Loucy (cell line): ENCODE measurements at regions not wholly inside any gene's neighbourhood (a gene's known extent, or its start where the extent isn't known, plus 50 kb on each side); places are given as distances from the start of the nearest gene placed in this dataset.

Experiments
- H2AFZ ChIP-seq: fragments of 200-600 bp; sonication (generic); 2 replicates; pipeline ENCODE4 v1.6.0; 2016; ENCODE audit warnings: antibody characterized with exemption, mild to moderate bottlenecking, low read length, moderate library complexity
- H3F3A ChIP-seq: fragments of 200-600 bp; 2 replicates; pipeline ENCODE4 v1.6.0; 2016; ENCODE audit warnings: antibody characterized with exemption, low read depth, mild to moderate bottlenecking
- H3K27me3 ChIP-seq: fragments of 200-600 bp; sonication (generic); 2 replicates; pipeline ENCODE4 v1.6.1; 2014; ENCODE audit warnings: low read length, mild to moderate bottlenecking; ENCODE audit not compliant: insufficient read depth, poor library complexity, severe bottlenecking
- H3K36me3 ChIP-seq: fragments of 200-600 bp; sonication (generic); 2 replicates; pipeline ENCODE4 v1.6.1; 2016; ENCODE audit warnings: low read length; ENCODE audit not compliant: insufficient read depth
- H3K4me1 ChIP-seq: fragments of 200-600 bp; sonication (generic); 2 replicates; pipeline ENCODE4 v1.5.1; 2014; ENCODE audit warnings: low read length, mild to moderate bottlenecking; ENCODE audit not compliant: insufficient read depth, poor library complexity, severe bottlenecking
- H3K4me2 ChIP-seq: fragments of 200-600 bp; sonication (generic); 2 replicates; pipeline ENCODE4 v1.6.0; 2014; ENCODE audit warnings: antibody characterized with exemption, low read length, low read depth, mild to moderate bottlenecking; ENCODE audit not compliant: poor library complexity, severe bottlenecking
- H3K4me3 ChIP-seq: fragments of 200-600 bp; sonication (generic); 2 replicates; pipeline ENCODE4 v1.5.1; 2014; ENCODE audit warnings: low read length, mild to moderate bottlenecking, mixed read lengths; ENCODE audit not compliant: poor library complexity, severe bottlenecking
- H3K79me2 ChIP-seq: fragments of 200-600 bp; sonication (generic); 2 replicates; pipeline ENCODE4 v1.6.1; 2014; ENCODE audit warnings: low read length; ENCODE audit not compliant: insufficient read depth
- H3K9ac ChIP-seq: fragments of 200-600 bp; sonication (generic); 2 replicates; pipeline ENCODE4 v1.6.0; 2014; ENCODE audit warnings: mild to moderate bottlenecking, low read depth, low read length, moderate library complexity; ENCODE audit not compliant: poor library complexity, severe bottlenecking
- H3K9me2 ChIP-seq: fragments of 200-600 bp; sonication (generic); replicated peaks from 2 replicates; pipeline ENCODE4 v1.6.1; 2016; ENCODE audit warnings: low read depth, low read length, mixed read lengths
- H3K9me3 ChIP-seq: fragments of 200-600 bp; sonication (generic); 2 replicates; pipeline ENCODE4 v1.6.1; 2014; ENCODE audit warnings: mild to moderate bottlenecking, antibody characterized with exemption, low read length, low read depth; ENCODE audit not compliant: insufficient read depth
- H4K20me1 ChIP-seq: fragments of 200-600 bp; sonication (generic); 2 replicates; pipeline ENCODE4 v1.6.0; 2014; ENCODE audit warnings: antibody characterized with exemption, low read length, mild to moderate bottlenecking; ENCODE audit not compliant: insufficient read depth, poor library complexity, severe bottlenecking
- CTCF ChIP-seq: fragments of 200-600 bp; sonication (generic); conservative IDR thresholded peaks from 2 replicates; pipeline ENCODE4 v1.5.1; 2014; ENCODE audit warnings: mild to moderate bottlenecking, antibody characterized with exemption, low read length
- EZH2phosphoT487 ChIP-seq: fragments of 200-600 bp; IDR thresholded peaks from 2 replicates; pipeline ENCODE4 v1.6.1; 2018; ENCODE audit warnings: antibody characterized with exemption, mild to moderate bottlenecking, moderate library complexity, borderline replicate concordance

- no peaks in the 10 kb centered on the region for H3K9me3 ChIP-seq
These were observed 58.1 kb upstream of the RMST start for GRCh38 chr12:97404543-97404942.

GRCh38 chr12:97408363-97408762 is 54.2 kb upstream of the RMST start:
- no peaks in the 10 kb centered on the region for H3F3A ChIP-seq
- no peak for TF ChIP-seq EZH2phosphoT487
- TF ChIP-seq CTCF, result no peak
- H3K36me3 ChIP-seq, result no peaks in the 10 kb centered on the region
- no peaks in the 10 kb centered on the region for H3K27me3 ChIP-seq
- H3K79me2 ChIP-seq, result no peaks in the 10 kb centered on the region
- H3K9me3 ChIP-seq, result no peaks in the 10 kb centered on the region
- H3K4me2 ChIP-seq, result no peak overlapping the region
- H4K20me1 ChIP-seq, result no peaks in the 10 kb centered on the region
- H3K4me1 ChIP-seq, result no peaks in the 10 kb centered on the region
- H2AFZ ChIP-seq, result no peak overlapping the region
- no peak overlapping the region for H3K4me3 ChIP-seq
- H3K9ac ChIP-seq, result no peak overlapping the region
- no peaks in the 10 kb centered on the region for H3K9me2 ChIP-seq

More at GRCh38 chr12:97404543-97404942, 58.1 kb upstream of the RMST start:
- TF ChIP-seq EZH2phosphoT487 (no peak), CTCF (peak; percentile 77)
- H3K9ac ChIP-seq, result no peak overlapping the region
- H3K27me3 ChIP-seq, result no peaks in the 10 kb centered on the region
- 0 out of 2 replicates have a peak overlapping the region, but pooled peaks have one; percentile 13 for H2AFZ ChIP-seq
- no peaks in the 10 kb centered on the region for H3K36me3 ChIP-seq
- no peaks in the 10 kb centered on the region for H3K4me1 ChIP-seq
- no peaks in the 10 kb centered on the region for H4K20me1 ChIP-seq
- H3K79me2 ChIP-seq, result no peaks in the 10 kb centered on the region
- no peaks in the 10 kb centered on the region for H3K9me2 ChIP-seq
- no peak overlapping the region for H3K4me2 ChIP-seq
- no peaks in the 10 kb centered on the region for H3F3A ChIP-seq
- no peak overlapping the region for H3K4me3 ChIP-seq

- no peaks in the 10 kb centered on the region for H3K36me3 ChIP-seq
- TF ChIP-seq EZH2phosphoT487 (no peak), CTCF (no peak)
- no peak overlapping the region for H3K4me2 ChIP-seq
- no peak overlapping the region for H2AFZ ChIP-seq
- no peaks in the 10 kb centered on the region for H4K20me1 ChIP-seq
- no peak overlapping the region for H3K4me3 ChIP-seq
- no peaks in the 10 kb centered on the region for H3K9me2 ChIP-seq
- H3K79me2 ChIP-seq, result no peaks in the 10 kb centered on the region
- no peaks in the 10 kb centered on the region for H3F3A ChIP-seq
- H3K4me1 ChIP-seq, result no peaks in the 10 kb centered on the region
- H3K9ac ChIP-seq, result no peak overlapping the region
- no peaks in the 10 kb centered on the region for H3K27me3 ChIP-seq
- H3K9me3 ChIP-seq, result no peaks in the 10 kb centered on the region
These were observed 51.3 kb upstream of the RMST start for GRCh38 chr12:97411341-97411740.
